SK-N-SH treated with all-trans-retinoic acid at 6 μM for 48 hours (cell line): ENCODE measurements at regions not wholly inside any gene's neighbourhood (a gene's known extent, or its start where the extent isn't known, plus 50 kb on each side); places are given as distances from the start of the nearest gene placed in this dataset.

Experiments
- ATAC-seq: fragments of 200-7000 bp; cut with Tn5 transposase; 3 replicates; pipeline ENCODE4 v1.9.1; 2020; ENCODE audit warnings: mild to moderate bottlenecking, moderate library complexity
- ARNTL ChIP-seq: fragments of 450-650 bp; formaldehyde crosslinking; IDR thresholded peaks from 2 replicates; pipeline ENCODE4 v1.5.0; 2020; ENCODE audit warnings: low read depth, mild to moderate bottlenecking, moderate library complexity, borderline replicate concordance
- BACH2 ChIP-seq: fragments of 250-450 bp; sonication (Bioruptor Pico); IDR thresholded peaks from 2 replicates; pipeline ENCODE4 v1.9.0; 2021; ENCODE audit warnings: mild to moderate bottlenecking, borderline replicate concordance
- CSDC2 ChIP-seq: fragments of 250-450 bp; sonication (Bioruptor Pico); IDR thresholded peaks from 2 replicates; pipeline ENCODE4 v1.5.0; 2020; ENCODE audit warnings: mild to moderate bottlenecking, moderate library complexity
- CSRNP3 ChIP-seq: fragments of 250-450 bp; sonication (Bioruptor Pico); IDR thresholded peaks from 2 replicates; pipeline ENCODE4 v1.5.1; 2021; ENCODE audit warnings: mild to moderate bottlenecking, moderate library complexity
- ESRRG ChIP-seq: fragments of 250-450 bp; sonication (Bioruptor Pico); IDR thresholded peaks from 2 replicates; pipeline ENCODE4 v1.6.1; 2021; ENCODE audit warnings: mild to moderate bottlenecking
- ISL1 ChIP-seq: fragments of 250-450 bp; sonication (Bioruptor Pico); IDR thresholded peaks from 2 replicates; pipeline ENCODE4 v2.1.2; 2022; ENCODE audit warnings: mild to moderate bottlenecking, moderate library complexity
- OSR1 ChIP-seq: fragments of 250-450 bp; sonication (Bioruptor Pico); IDR thresholded peaks from 2 replicates; pipeline ENCODE4 v1.8.0; 2022; ENCODE audit warnings: moderate library complexity, mild to moderate bottlenecking, inconsistent platforms
- PATZ1 ChIP-seq: fragments of 250-450 bp; sonication (Bioruptor Pico); IDR thresholded peaks from 2 replicates; pipeline ENCODE4 v1.8.0; 2020; ENCODE audit warnings: mild to moderate bottlenecking, moderate library complexity, borderline replicate concordance
- POU6F1 ChIP-seq: fragments of 250-450 bp; sonication (Bioruptor Pico); IDR thresholded peaks from 2 replicates; pipeline ENCODE4 v1.8.0; 2021; ENCODE audit warnings: low read depth, mild to moderate bottlenecking, moderate library complexity, borderline replicate concordance
- PPARA ChIP-seq: fragments of 250-450 bp; sonication (Bioruptor Pico); IDR thresholded peaks from 2 replicates; pipeline ENCODE4 v1.5.0; 2020; ENCODE audit warnings: mild to moderate bottlenecking, borderline replicate concordance
- RARB ChIP-seq: fragments of 250-450 bp; sonication (Bioruptor Pico); IDR thresholded peaks from 2 replicates; pipeline ENCODE4 v1.8.0; 2021; ENCODE audit warnings: mild to moderate bottlenecking, moderate library complexity
- SNAI2 ChIP-seq: fragments of 250-450 bp; sonication (Bioruptor Pico); IDR thresholded peaks from 2 replicates; pipeline ENCODE4 v1.5.0; 2020; ENCODE audit warnings: mild to moderate bottlenecking, moderate library complexity
- TOX ChIP-seq: fragments of 250-450 bp; sonication (Bioruptor Pico); IDR thresholded peaks from 2 replicates; pipeline ENCODE4 v1.8.0; 2021; ENCODE audit warnings: mild to moderate bottlenecking, moderate library complexity, borderline replicate concordance
- TSHZ2 ChIP-seq: fragments of 250-450 bp; sonication (Bioruptor Pico); IDR thresholded peaks from 2 replicates; pipeline ENCODE4 v1.5.0; 2020; ENCODE audit warnings: mild to moderate bottlenecking, moderate library complexity
- ZC3H10 ChIP-seq: fragments of 250-450 bp; sonication (Bioruptor Pico); IDR thresholded peaks from 2 replicates; pipeline ENCODE4 v1.5.1; 2021; ENCODE audit warnings: mild to moderate bottlenecking, moderate library complexity
- ZFP30 ChIP-seq: fragments of 450-650 bp; formaldehyde crosslinking; IDR thresholded peaks from 2 replicates; pipeline ENCODE4 v1.5.0; 2022; ENCODE audit warnings: mild to moderate bottlenecking, moderate library complexity
- ZNF565 ChIP-seq: fragments of 450-650 bp; formaldehyde crosslinking; conservative IDR thresholded peaks from 2 replicates; pipeline ENCODE4 v1.5.0; 2020; ENCODE audit warnings: low read depth, mild to moderate bottlenecking, moderate library complexity
- ZNF70 ChIP-seq: fragments of 450-650 bp; formaldehyde crosslinking; IDR thresholded peaks from 2 replicates; pipeline ENCODE4 v1.5.0; 2020; ENCODE audit warnings: mild to moderate bottlenecking, moderate library complexity

GRCh38 chr5:103346162-103346748 lies 87.7 kb downstream of the MACIR start:
- ATAC-seq, result no peak
- TF ChIP-seq CSRNP3 (CRISPR knock-in tag) (no peak), OSR1 (CRISPR knock-in tag) (no peak), ISL1 (CRISPR knock-in tag) (no peak), SNAI2 (no peak), CSDC2 (no peak), BACH2 (no peak), TSHZ2 (CRISPR knock-in tag) (no peak), TOX (CRISPR knock-in tag) (no peak), PPARA (no peak), ZNF70 (CRISPR knock-in tag) (no peak), RARB (CRISPR knock-in tag) (no peak), ESRRG (no peak), PATZ1 (CRISPR knock-in tag) (no peak), ZFP30 (CRISPR knock-in tag) (no peak), ZC3H10 (no peak), ZNF565 (CRISPR knock-in tag) (no peak)
- TF ChIP-seq, all 23 proteins: peak for 0

GRCh38 chr5:103345461-103345860 lies 86.9 kb downstream of the MACIR start:
- ATAC-seq, result no peak
- no peak for TF ChIP-seq RARB (CRISPR knock-in tag)
- TF ChIP-seq ISL1 (CRISPR knock-in tag), result no peak
- TF ChIP-seq CSDC2, result no peak

- no peak for ATAC-seq
Observed at GRCh38 chr5:103340717-103341388, 82.3 kb downstream of the MACIR start.

More at GRCh38 chr5:103340717-103341388, 82.3 kb downstream of the MACIR start:
- no peak for TF ChIP-seq CSRNP3 (CRISPR knock-in tag)
- no peak for TF ChIP-seq ZNF565 (CRISPR knock-in tag)
- no peak for TF ChIP-seq ZNF70 (CRISPR knock-in tag)
- TF ChIP-seq POU6F1 (CRISPR knock-in tag), result no peak
- no peak for TF ChIP-seq ISL1 (CRISPR knock-in tag)
- TF ChIP-seq TOX (CRISPR knock-in tag), result no peak
- TF ChIP-seq ARNTL (CRISPR knock-in tag), result no peak
